ENCODE measurements at regions not wholly inside any gene's neighbourhood (a gene's known extent, or its start where the extent isn't known, plus 50 kb on each side); places are given as distances from the start of the nearest gene placed in this dataset.

DNA sequence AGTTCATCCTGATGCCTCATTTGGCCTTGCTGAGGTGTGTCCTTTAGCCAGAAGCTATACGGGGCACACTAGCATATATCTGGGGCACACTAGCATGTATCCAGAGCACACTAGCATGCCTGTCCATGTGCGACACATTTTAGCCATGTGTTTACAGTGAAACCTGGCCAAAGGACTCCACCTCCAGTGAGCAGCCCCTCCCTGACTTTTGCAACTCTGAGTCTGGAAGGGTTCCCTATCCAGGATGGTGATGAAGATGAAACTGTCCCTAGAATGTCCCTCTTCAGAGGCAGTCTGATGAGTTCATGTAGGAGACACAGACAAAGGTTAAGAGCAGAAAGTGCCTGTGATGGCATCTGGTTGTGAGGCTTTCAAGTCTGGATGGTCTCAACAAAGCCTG, 61.4 kb upstream of the LGALSL start:
- Histone ChIP-seq H3K4me3 (no peak overlapping the region), H3K27me3 (no peaks in the 10 kb centered on the region), H3K36me3 (replicated peaks; ENCODE audit: insufficient read depth, low read depth) (no peaks in the 10 kb centered on the region), H3K79me2 (no peaks in the 10 kb centered on the region), H3K9me3 (ENCODE audit: low read depth) (no peaks in the 10 kb centered on the region), H3K4me1 (ENCODE audit: insufficient read depth) (peaks cover 9% of the 10 kb centered on the region), H2AFZ (no peak overlapping the region), H3K9me2 (replicated peaks; ENCODE audit: insufficient read depth) (no peaks in the 10 kb centered on the region), H3K4me2 (no peak overlapping the region), H3K27ac (peak overlapping the region; percentile 88), H4K20me1 (ENCODE audit: insufficient read depth, poor library complexity, severe bottlenecking) (no peaks in the 10 kb centered on the region)
- TF ChIP-seq, protein P1, sequence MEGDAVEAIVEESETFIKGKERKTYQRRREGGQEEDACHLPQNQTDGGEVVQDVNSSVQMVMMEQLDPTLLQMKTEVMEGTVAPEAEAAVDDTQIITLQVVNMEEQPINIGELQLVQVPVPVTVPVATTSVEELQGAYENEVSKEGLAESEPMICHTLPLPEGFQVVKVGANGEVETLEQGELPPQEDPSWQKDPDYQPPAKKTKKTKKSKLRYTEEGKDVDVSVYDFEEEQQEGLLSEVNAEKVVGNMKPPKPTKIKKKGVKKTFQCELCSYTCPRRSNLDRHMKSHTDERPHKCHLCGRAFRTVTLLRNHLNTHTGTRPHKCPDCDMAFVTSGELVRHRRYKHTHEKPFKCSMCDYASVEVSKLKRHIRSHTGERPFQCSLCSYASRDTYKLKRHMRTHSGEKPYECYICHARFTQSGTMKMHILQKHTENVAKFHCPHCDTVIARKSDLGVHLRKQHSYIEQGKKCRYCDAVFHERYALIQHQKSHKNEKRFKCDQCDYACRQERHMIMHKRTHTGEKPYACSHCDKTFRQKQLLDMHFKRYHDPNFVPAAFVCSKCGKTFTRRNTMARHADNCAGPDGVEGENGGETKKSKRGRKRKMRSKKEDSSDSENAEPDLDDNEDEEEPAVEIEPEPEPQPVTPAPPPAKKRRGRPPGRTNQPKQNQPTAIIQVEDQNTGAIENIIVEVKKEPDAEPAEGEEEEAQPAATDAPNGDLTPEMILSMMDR (IDR thresholded peaks at IDR 0.05; ENCODE audit: poor library complexity) = no peak
- no peak for TF ChIP-seq EZH2phosphoT487 (IDR thresholded peaks at IDR 0.05; ENCODE audit: low read depth, severe bottlenecking, unreplicated experiment)
- no peak for TF ChIP-seq EZH2 (IDR thresholded peaks at IDR 0.05; ENCODE audit: borderline replicate concordance)
- no peak for DNase-seq (ENCODE audit: low spot score)
- 81% methylated on average over 2 of the region's 2 CpGs for WGBS (ENCODE audit: low lambda C conversion rate, missing lambda C conversion rate)

DNA sequence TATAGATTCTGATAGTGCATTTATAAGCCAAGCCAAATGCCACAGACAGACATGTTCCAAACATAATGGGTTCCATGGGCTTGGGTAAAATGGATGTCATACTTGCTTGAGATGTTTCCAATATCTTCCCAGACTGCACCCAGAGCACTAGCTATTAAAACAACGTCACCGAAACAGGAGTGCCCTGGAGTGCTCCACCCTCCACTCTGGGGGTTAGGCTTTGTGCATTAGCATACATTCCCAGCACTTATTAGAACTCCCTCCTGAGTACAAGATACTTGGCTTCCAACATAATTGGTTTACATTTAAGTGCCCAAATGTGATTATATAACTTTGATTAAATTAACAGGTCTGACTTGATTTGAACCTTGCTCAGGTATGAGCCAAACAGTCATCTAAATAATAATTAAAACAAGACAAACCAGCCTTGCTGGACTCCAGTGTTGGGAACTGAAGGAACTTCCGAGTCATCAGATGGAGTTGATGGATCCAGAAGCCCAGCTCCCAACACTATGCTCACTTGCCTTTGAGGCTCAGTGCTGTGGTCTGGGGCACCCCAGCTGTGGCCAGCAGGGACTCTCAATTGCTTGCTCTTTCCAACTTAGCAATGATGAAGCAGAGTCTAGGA, 60.5 kb upstream of the LGALSL start:
- H3K36me3 ChIP-seq (replicated peaks; ENCODE audit: insufficient read depth, low read depth) = no peaks in the 10 kb centered on the region
- H3K9me3 ChIP-seq (ENCODE audit: low read depth) = no peaks in the 10 kb centered on the region
- H4K20me1 ChIP-seq (ENCODE audit: insufficient read depth, poor library complexity, severe bottlenecking) = no peaks in the 10 kb centered on the region
- no peak for DNase-seq (ENCODE audit: low spot score)
- no peaks in the 10 kb centered on the region for H3K27me3 ChIP-seq
- H3K9me2 ChIP-seq (replicated peaks; ENCODE audit: insufficient read depth) = no peaks in the 10 kb centered on the region
- no peaks in the 10 kb centered on the region for H3K79me2 ChIP-seq
- H2AFZ ChIP-seq = no peak overlapping the region
- no peak for TF ChIP-seq EZH2 (IDR thresholded peaks at IDR 0.05; ENCODE audit: borderline replicate concordance)
- TF ChIP-seq EZH2phosphoT487 (IDR thresholded peaks at IDR 0.05; ENCODE audit: low read depth, severe bottlenecking, unreplicated experiment) = no peak
- TF ChIP-seq, protein P1 (IDR thresholded peaks at IDR 0.05; ENCODE audit: poor library complexity) = no peak
- H3K4me2 ChIP-seq = no peak overlapping the region
- WGBS (ENCODE audit: low lambda C conversion rate, missing lambda C conversion rate) = 96% methylated on average over 3 of the region's 3 CpGs
- no peak overlapping the region for H3K4me3 ChIP-seq
- peaks cover 9% of the 10 kb centered on the region for H3K4me1 ChIP-seq (ENCODE audit: insufficient read depth)
- H3K27ac ChIP-seq = peak overlapping the region; percentile 88

DNA sequence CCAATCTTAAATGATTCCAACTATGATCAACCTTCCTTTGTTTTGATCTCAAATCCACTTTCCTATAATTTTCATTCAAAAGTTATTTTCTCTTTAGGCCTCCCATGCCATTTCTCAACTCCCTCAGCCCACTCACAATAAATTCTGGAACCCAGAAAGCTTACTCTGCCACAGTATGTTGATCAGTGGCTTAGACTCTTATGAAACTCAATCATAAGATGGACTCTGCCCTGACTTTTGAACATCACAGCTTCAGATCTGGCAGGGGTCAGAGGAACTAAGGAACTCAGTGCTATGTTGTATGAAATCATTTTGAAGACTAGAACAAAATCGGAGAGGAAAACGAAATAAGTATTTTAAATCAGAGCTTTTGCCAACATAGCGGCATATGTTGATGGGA, 59.8 kb upstream of the LGALSL start:
- Histone ChIP-seq H3K4me3 (no peak overlapping the region), H4K20me1 (ENCODE audit: insufficient read depth, poor library complexity, severe bottlenecking) (no peaks in the 10 kb centered on the region), H3K36me3 (replicated peaks; ENCODE audit: insufficient read depth, low read depth) (no peaks in the 10 kb centered on the region), H2AFZ (no peak overlapping the region), H3K27ac (peak overlapping the region; percentile 6), H3K9me2 (replicated peaks; ENCODE audit: insufficient read depth) (no peaks in the 10 kb centered on the region), H3K9me3 (ENCODE audit: low read depth) (no peaks in the 10 kb centered on the region), H3K4me2 (no peak overlapping the region), H3K79me2 (no peaks in the 10 kb centered on the region), H3K27me3 (no peaks in the 10 kb centered on the region), H3K4me1 (ENCODE audit: insufficient read depth) (peaks cover 9% of the 10 kb centered on the region)
- no peak for DNase-seq (ENCODE audit: low spot score)
- 95% methylated on average over 3 of the region's 3 CpGs for WGBS (ENCODE audit: low lambda C conversion rate, missing lambda C conversion rate)
- TF ChIP-seq EZH2 (IDR thresholded peaks at IDR 0.05; ENCODE audit: borderline replicate concordance) = no peak
- TF ChIP-seq EZH2phosphoT487 (IDR thresholded peaks at IDR 0.05; ENCODE audit: low read depth, severe bottlenecking, unreplicated experiment) = no peak
- TF ChIP-seq, protein P1 (IDR thresholded peaks at IDR 0.05; ENCODE audit: poor library complexity) = no peak
